Panc1 (cell line): ENCODE measurements at regions not wholly inside any gene's neighbourhood (a gene's known extent, or its start where the extent isn't known, plus 50 kb on each side); places are given as distances from the start of the nearest gene placed in this dataset.

ENCODE experiments used
- ATAC-seq: fragments of 200-7000 bp; cut with Tn5 transposase; 2 replicates; pipeline ENCODE4 v1.9.1; 2020; ENCODE audit warnings: mild to moderate bottlenecking, moderate library complexity
- BruUV-seq: library from RNA; stranded (reverse); fragments of 400-500 nt; replicated peaks from 2 replicates; lab custom pipeline; 2021; lab: Mats Ljungman, UMichigan
- CTCF ChIA-PET: fragments of 300-600 bp; sonication (Branson Sonifier 250); formaldehyde crosslinking; loops from one replicate; lab custom pipeline; 2022; ENCODE audit warnings: antibody characterized with exemption; lab: Charles Lee
- POLR2A ChIA-PET: fragments of 300-600 bp; sonication (Branson Sonifier 250); formaldehyde crosslinking; loops from one replicate; lab custom pipeline; 2022; ENCODE audit warnings: antibody characterized with exemption; lab: Charles Lee
- DNase-seq: peaks from one replicate; pipeline ENCODE4 v3.0.0-alpha.2; 2010; ENCODE audit warnings: low read depth, low spot score
- H3K27ac ChIP-seq: 2 replicates; pipeline ENCODE4 v1.5.1; 2011; ENCODE audit warnings: mild to moderate bottlenecking, low read length, inconsistent platforms
- H3K27me3 ChIP-seq: fragments of 200-500 bp; sonication (Bioruptor generic); 2 replicates; pipeline ENCODE4 v1.6.0; 2014; ENCODE audit warnings: low read length, inconsistent platforms; ENCODE audit not compliant: control insufficient read depth, insufficient read depth
- H3K36me3 ChIP-seq: fragments of 200-500 bp; sonication (Bioruptor generic); 2 replicates; pipeline ENCODE4 v1.5.1; 2014; ENCODE audit warnings: inconsistent platforms, mild to moderate bottlenecking, low read length, moderate library complexity; ENCODE audit not compliant: control insufficient read depth, insufficient read depth
- H3K4me1 ChIP-seq: 2 replicates; pipeline ENCODE4 v1.5.1; 2011; ENCODE audit warnings: inconsistent platforms, mild to moderate bottlenecking, low read length, moderate library complexity; ENCODE audit not compliant: control insufficient read depth, insufficient read depth
- H3K4me3 ChIP-seq, 2 experiments: 2 replicates each; pipeline ENCODE4 v1.5.1; 2011 to 2012; ENCODE audit warnings: low read depth in 2 of 2, low read length in 2 of 2, mild to moderate bottlenecking in 2 of 2, inconsistent platforms in 1 of 2, moderate library complexity in 1 of 2
- H3K9me3 ChIP-seq: fragments of 200-500 bp; sonication (Bioruptor generic); 2 replicates; pipeline ENCODE4 v1.5.1; 2014; ENCODE audit warnings: low read depth, mild to moderate bottlenecking, inconsistent platforms, low read length, moderate library complexity; ENCODE audit not compliant: control insufficient read depth, insufficient read depth
- POLR2AphosphoS5 ChIP-seq: IDR thresholded peaks from 2 replicates; pipeline ENCODE4 v1.6.1; 2012; ENCODE audit warnings: mild to moderate bottlenecking, low read depth, low read length, moderate library complexity
- SIN3A ChIP-seq: IDR thresholded peaks from 2 replicates; pipeline ENCODE4 v1.6.1; 2012; ENCODE audit warnings: low read depth, mild to moderate bottlenecking, low read length, moderate library complexity, borderline replicate concordance; ENCODE audit not compliant: insufficient read depth
- TCF7L2 ChIP-seq: IDR thresholded peaks from 2 replicates; pipeline ENCODE4 v1.6.1; 2011; ENCODE audit warnings: mild to moderate bottlenecking, low read depth, low read length, inconsistent platforms
- in situ Hi-C: cut with HindIII; loops from 2 replicates; pipeline ENCODE4 v1.10.0; 2016; ENCODE audit warnings: low sequenced_read_pairs, low pct_unique_long_range_greater_than_20kb
- intact Hi-C: fragments of 100-400 bp; cut with micrococcal nuclease; formaldehyde crosslinking; loops from one replicate; pipeline ENCODE4 v1.10.0; 2022; ENCODE audit not compliant: unreplicated experiment
- TF ChIP-seq, protein P1 (sequence below): fragments of 450-650 bp; IDR thresholded peaks from 2 replicates; pipeline ENCODE4 v1.5.1; 2017; ENCODE audit warnings: mild to moderate bottlenecking
- TF ChIP-seq, protein P2 (sequence below), 2 experiments: IDR thresholded peaks; 2 replicates each; pipeline ENCODE4 v1.6.1; 2011 to 2012; ENCODE audit warnings: low read depth in 2 of 2, control low read depth in 1 of 2, low read length in 1 of 2, mild to moderate bottlenecking in 1 of 2, moderate library complexity in 1 of 2; ENCODE audit not compliant: insufficient read depth in 1 of 2

DNA sequence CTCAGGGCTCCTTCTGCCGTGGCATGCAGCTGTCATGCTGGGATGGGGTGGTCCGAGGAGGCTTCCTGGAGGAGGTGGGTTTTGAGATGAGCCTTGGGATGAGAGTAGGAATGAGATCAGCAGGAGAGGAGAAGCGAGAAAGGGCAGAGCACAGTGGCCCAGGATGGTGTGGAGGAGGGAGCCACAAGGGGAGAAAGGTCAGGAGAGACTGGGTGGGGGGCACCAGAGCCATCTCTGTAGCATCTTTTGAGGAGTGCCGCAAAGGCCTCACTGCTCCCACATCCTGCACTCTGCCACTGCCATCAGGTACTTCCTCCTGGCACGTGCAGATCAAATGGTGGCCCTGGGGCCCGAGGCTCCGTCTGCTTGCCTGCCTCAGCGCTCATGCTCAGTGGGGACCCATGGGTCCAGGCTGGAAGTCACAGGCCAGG is 150.2 kb downstream of the MACROH2A1 start:
- CTCF ChIA-PET = no interaction called here
- Histone ChIP-seq H3K9me3 (no peaks in the 10 kb centered on the region), H3K27ac (no peak overlapping the region), H3K4me3 (no peak overlapping the region), H3K4me1 (peaks cover 23% of the 10 kb centered on the region), H3K27me3 (no peaks in the 10 kb centered on the region), H3K36me3 (no peaks in the 10 kb centered on the region)
- DNase-seq = no peak
- no peak for ATAC-seq
- intact Hi-C loops (no loop called here), in situ Hi-C loops (no loop called here)
- no TSS peak for BruUV-seq
- POLR2A ChIA-PET = no interaction called here
- TF ChIP-seq POLR2AphosphoS5 = no peak
- TF ChIP-seq, protein P1, sequence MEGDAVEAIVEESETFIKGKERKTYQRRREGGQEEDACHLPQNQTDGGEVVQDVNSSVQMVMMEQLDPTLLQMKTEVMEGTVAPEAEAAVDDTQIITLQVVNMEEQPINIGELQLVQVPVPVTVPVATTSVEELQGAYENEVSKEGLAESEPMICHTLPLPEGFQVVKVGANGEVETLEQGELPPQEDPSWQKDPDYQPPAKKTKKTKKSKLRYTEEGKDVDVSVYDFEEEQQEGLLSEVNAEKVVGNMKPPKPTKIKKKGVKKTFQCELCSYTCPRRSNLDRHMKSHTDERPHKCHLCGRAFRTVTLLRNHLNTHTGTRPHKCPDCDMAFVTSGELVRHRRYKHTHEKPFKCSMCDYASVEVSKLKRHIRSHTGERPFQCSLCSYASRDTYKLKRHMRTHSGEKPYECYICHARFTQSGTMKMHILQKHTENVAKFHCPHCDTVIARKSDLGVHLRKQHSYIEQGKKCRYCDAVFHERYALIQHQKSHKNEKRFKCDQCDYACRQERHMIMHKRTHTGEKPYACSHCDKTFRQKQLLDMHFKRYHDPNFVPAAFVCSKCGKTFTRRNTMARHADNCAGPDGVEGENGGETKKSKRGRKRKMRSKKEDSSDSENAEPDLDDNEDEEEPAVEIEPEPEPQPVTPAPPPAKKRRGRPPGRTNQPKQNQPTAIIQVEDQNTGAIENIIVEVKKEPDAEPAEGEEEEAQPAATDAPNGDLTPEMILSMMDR = no peak

DNA sequence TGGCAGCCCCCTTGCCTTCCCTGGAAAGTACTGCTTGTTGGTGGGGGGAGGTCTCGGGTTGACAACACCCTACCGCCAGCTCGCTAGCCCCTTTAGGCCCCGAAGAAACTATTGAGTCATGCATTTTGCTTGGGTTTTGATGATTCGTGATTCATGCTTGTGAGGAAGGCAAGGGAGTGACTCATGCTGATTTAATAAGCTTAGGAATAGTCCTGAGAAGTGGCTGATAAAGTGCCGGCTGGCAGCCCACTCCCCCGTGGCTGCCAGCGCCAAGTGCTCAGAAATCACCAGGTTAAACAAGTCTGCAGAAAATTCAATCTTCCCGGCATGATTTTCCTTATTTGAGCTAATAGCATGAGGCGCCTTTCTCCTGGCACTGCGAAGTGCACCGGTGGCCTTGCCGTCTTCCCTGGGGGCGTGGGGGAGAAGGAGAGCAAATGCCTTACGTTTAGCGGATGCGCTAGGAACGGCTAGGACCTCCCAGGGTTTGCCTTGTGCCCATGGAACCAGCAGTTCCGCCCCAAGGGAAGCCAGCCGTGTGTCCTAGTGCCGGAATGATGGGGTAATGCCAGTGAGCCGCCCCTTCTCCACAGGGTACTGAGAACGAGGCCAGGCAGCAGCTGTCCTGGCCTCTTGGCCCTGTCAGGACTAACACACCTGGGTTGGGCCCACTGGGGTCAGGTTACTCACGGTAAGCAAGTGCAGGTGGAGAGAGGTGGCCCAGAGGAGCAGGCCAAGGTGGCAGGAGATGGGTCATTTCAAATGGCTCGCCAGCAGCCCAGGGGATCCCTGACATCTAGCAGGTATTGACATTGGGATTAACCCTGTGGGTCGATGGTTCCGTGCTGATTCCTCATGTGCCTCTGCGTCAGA is 151.9 kb downstream of the MACROH2A1 start:
- intact Hi-C loops (no loop called here), in situ Hi-C loops (no loop called here)
- Histone ChIP-seq H3K27me3 (no peaks in the 10 kb centered on the region), H3K4me3 (peak overlapping the region in 1 of 2 experiments; percentile 27; a peak in 2 of 4 replicates), H3K9me3 (no peaks in the 10 kb centered on the region), H3K36me3 (no peaks in the 10 kb centered on the region), H3K27ac (peak overlapping the region; percentile 59), H3K4me1 (peaks cover 23% of the 10 kb centered on the region)
- ATAC-seq (peak; percentile 88), DNase-seq (peak; percentile 38)
- ChIA-PET CTCF (no interaction called here), POLR2A (no interaction called here)
- TF ChIP-seq TCF7L2 (peak; percentile 37; the same call in 1 of the 2 replicates), SIN3A (no peak)
- no TSS peak for BruUV-seq

DNA sequence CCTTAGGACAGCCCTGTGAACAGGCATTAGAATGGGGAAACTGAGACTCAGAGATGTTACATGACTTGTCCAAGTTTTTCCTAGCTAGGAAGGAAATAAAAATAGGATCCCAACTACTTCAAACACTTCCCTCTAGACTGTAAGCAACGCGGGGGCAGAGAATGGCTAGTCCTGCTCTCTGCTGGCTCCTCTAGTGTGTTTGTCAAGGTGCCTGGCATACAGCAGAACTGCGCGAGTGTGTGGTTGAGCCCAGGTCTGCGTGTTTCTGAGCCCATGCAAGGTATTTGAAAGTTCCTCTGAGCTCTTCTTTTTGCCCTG is 152.5 kb downstream of the MACROH2A1 start:
- ChIA-PET CTCF (no interaction called here), POLR2A (no interaction called here)
- no peaks in the 10 kb centered on the region for H3K36me3 ChIP-seq
- H3K27me3 ChIP-seq = no peaks in the 10 kb centered on the region
- DNase-seq (no peak), ATAC-seq (peak; percentile 85)
- in situ Hi-C loops = no loop called here
- TF ChIP-seq POLR2AphosphoS5 (no peak), TCF7L2 (no peak), SIN3A (no peak)
- TF ChIP-seq, protein P2, sequence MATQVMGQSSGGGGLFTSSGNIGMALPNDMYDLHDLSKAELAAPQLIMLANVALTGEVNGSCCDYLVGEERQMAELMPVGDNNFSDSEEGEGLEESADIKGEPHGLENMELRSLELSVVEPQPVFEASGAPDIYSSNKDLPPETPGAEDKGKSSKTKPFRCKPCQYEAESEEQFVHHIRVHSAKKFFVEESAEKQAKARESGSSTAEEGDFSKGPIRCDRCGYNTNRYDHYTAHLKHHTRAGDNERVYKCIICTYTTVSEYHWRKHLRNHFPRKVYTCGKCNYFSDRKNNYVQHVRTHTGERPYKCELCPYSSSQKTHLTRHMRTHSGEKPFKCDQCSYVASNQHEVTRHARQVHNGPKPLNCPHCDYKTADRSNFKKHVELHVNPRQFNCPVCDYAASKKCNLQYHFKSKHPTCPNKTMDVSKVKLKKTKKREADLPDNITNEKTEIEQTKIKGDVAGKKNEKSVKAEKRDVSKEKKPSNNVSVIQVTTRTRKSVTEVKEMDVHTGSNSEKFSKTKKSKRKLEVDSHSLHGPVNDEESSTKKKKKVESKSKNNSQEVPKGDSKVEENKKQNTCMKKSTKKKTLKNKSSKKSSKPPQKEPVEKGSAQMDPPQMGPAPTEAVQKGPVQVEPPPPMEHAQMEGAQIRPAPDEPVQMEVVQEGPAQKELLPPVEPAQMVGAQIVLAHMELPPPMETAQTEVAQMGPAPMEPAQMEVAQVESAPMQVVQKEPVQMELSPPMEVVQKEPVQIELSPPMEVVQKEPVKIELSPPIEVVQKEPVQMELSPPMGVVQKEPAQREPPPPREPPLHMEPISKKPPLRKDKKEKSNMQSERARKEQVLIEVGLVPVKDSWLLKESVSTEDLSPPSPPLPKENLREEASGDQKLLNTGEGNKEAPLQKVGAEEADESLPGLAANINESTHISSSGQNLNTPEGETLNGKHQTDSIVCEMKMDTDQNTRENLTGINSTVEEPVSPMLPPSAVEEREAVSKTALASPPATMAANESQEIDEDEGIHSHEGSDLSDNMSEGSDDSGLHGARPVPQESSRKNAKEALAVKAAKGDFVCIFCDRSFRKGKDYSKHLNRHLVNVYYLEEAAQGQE (IDR thresholded peaks at IDR 0.05; ENCODE audit: insufficient read depth in 1 of 2, low read depth in 2 of 2, low read length in 1 of 2) = no peak
- TF ChIP-seq, protein P1 = no peak
- peaks cover 23% of the 10 kb centered on the region for H3K4me1 ChIP-seq
- no peaks in the 10 kb centered on the region for H3K9me3 ChIP-seq
- H3K27ac ChIP-seq = peak overlapping the region; percentile 59
- BruUV-seq = no TSS peak
- intact Hi-C loops = no loop called here
- H3K4me3 ChIP-seq = peak overlapping the region in 1 of 2 experiments; percentile 27; a peak in 2 of 4 replicates
